Left hindlimb (tissue), 1 donor: ENCODE measurements at regions not wholly inside any gene's neighbourhood (a gene's known extent, or its start where the extent isn't known, plus 50 kb on each side); places are given as distances from the start of the nearest gene placed in this dataset.
"Not testable (repeated sequence)": the region's sequence is repeated elsewhere in the genome, so short reads cannot be mapped to it uniquely, and the experiment has no call there.

ENCODE experiments used
- DNase-seq: peaks from one replicate; pipeline ENCODE4 v3.0.0-alpha.2; 2018

- DNase-seq: peak; percentile 48
These were observed 570.4 kb upstream of the GJE1 start for GRCh38 chr6:141562186-141562811.

GRCh38 chr6:141561154-141561553 is 571.6 kb upstream of the GJE1 start:
- DNase-seq: no peak

GRCh38 chr6:141552463-141552862 is 580.3 kb upstream of the GJE1 start:
- no peak for DNase-seq

- no peak for DNase-seq
These were observed 580.7 kb upstream of the GJE1 start for GRCh38 chr6:141552031-141552430.

GRCh38 chr6:141551318-141551717 is 581.4 kb upstream of the GJE1 start:
- DNase-seq: no peak

- no peak for DNase-seq
These were observed 582.3 kb upstream of the GJE1 start for GRCh38 chr6:141550471-141550870.

- DNase-seq: no peak
These were observed 583.8 kb upstream of the GJE1 start for GRCh38 chr6:141548966-141549365.

- no peak for DNase-seq
These were observed 591.0 kb upstream of the GJE1 start for GRCh38 chr6:141541581-141542324.

GRCh38 chr6:141540207-141540606 is 592.5 kb upstream of the GJE1 start:
- no peak for DNase-seq

- no peak for DNase-seq
These were observed 593.1 kb upstream of the GJE1 start for GRCh38 chr6:141539617-141540016.

- DNase-seq: no peak
These were observed 600.5 kb upstream of the GJE1 start for GRCh38 chr6:141532211-141532610.

GRCh38 chr6:141531040-141531439 is 601.7 kb upstream of the GJE1 start:
- DNase-seq: no peak

- no peak for DNase-seq
These were observed 604.1 kb upstream of the GJE1 start for GRCh38 chr6:141528596-141528995.

GRCh38 chr6:141526985-141527384 is 605.7 kb upstream of the GJE1 start:
- no peak for DNase-seq

GRCh38 chr6:141521440-141521839 is 611.3 kb upstream of the GJE1 start:
- DNase-seq: no peak

GRCh38 chr6:141513830-141514229 is 618.9 kb upstream of the GJE1 start:
- no peak for DNase-seq

GRCh38 chr6:141510803-141511202 is 621.9 kb upstream of the GJE1 start:
- DNase-seq: no peak

- not testable (repeated sequence) for DNase-seq
These were observed 626.7 kb upstream of the GJE1 start for GRCh38 chr6:141506062-141506461.

- DNase-seq: not testable (repeated sequence)
These were observed 628.4 kb upstream of the GJE1 start for GRCh38 chr6:141504318-141504717.

GRCh38 chr6:141501616-141502015 is 631.1 kb upstream of the GJE1 start:
- no peak for DNase-seq

- DNase-seq: no peak
These were observed 633.7 kb upstream of the GJE1 start for GRCh38 chr6:141498977-141499376.

GRCh38 chr6:141492521-141493284 is 640.0 kb upstream of the GJE1 start:
- DNase-seq: no peak

- DNase-seq: no peak
These were observed 641.0 kb upstream of the GJE1 start for GRCh38 chr6:141491684-141492083.

GRCh38 chr6:141490982-141491381 is 641.7 kb upstream of the GJE1 start:
- no peak for DNase-seq
